ENCODE measurements at regions not wholly inside any gene's neighbourhood (a gene's known extent, or its start where the extent isn't known, plus 50 kb on each side); places are given as distances from the start of the nearest gene placed in this dataset.

GRCh38 chr6:122524056-122524455, 52.4 kb upstream of the SERINC1 start:
- H3K4me3 ChIP-seq (ENCODE audit: low read depth, low read length) = no peak overlapping the region
- TF ChIP-seq CTCF (IDR thresholded peaks at IDR 0.05; ENCODE audit: low read depth, low read length) (no peak), POLR2A (IDR thresholded peaks at IDR 0.05; ENCODE audit: extremely low read depth, insufficient read length) (no peak)
- DNase-seq (ENCODE audit: low read depth) = no peak

- DNase-seq (ENCODE audit: low read depth) = peak; percentile 59
- TF ChIP-seq MAX (IDR thresholded peaks at IDR 0.05; ENCODE audit: low read depth, low read length) (no peak), CTCF (IDR thresholded peaks at IDR 0.05; ENCODE audit: low read depth, low read length) (peak; percentile 94), POLR2A (IDR thresholded peaks at IDR 0.05; ENCODE audit: extremely low read depth, insufficient read length) (no peak), MYC (IDR thresholded peaks at IDR 0.05; ENCODE audit: low read depth, low read length) (no peak; the same call in 1 of the 2 replicates)
- no peak overlapping the region for H3K4me3 ChIP-seq (ENCODE audit: low read depth, low read length)
Measured at GRCh38 chr6:122530440-122531046, 58.9 kb upstream of the SERINC1 start.

- no peak for DNase-seq (ENCODE audit: low read depth)
- H3K4me3 ChIP-seq (ENCODE audit: low read depth, low read length) = no peak overlapping the region
- TF ChIP-seq MYC (IDR thresholded peaks at IDR 0.05; ENCODE audit: low read depth, low read length) (no peak), CTCF (IDR thresholded peaks at IDR 0.05; ENCODE audit: low read depth, low read length) (no peak)
Measured at GRCh38 chr6:122548281-122548680, 61.9 kb upstream of the PKIB start.

- H3K4me3 ChIP-seq (ENCODE audit: low read depth, low read length) = no peak overlapping the region
- no peak for TF ChIP-seq CTCF (IDR thresholded peaks at IDR 0.05; ENCODE audit: low read depth, low read length)
- TF ChIP-seq POLR2A (IDR thresholded peaks at IDR 0.05; ENCODE audit: extremely low read depth, insufficient read length) = no peak
- TF ChIP-seq MAX (IDR thresholded peaks at IDR 0.05; ENCODE audit: low read depth, low read length) = no peak
- TF ChIP-seq MYC (IDR thresholded peaks at IDR 0.05; ENCODE audit: low read depth, low read length) = no peak
- DNase-seq (ENCODE audit: low read depth) = no peak
Measured at GRCh38 chr6:122548820-122549219, 61.4 kb upstream of the PKIB start.

- TF ChIP-seq MYC (IDR thresholded peaks at IDR 0.05; ENCODE audit: low read depth, low read length) = no peak
- no peak for TF ChIP-seq MAX (IDR thresholded peaks at IDR 0.05; ENCODE audit: low read depth, low read length)
- TF ChIP-seq POLR2A (IDR thresholded peaks at IDR 0.05; ENCODE audit: extremely low read depth, insufficient read length) = no peak
- TF ChIP-seq CTCF (IDR thresholded peaks at IDR 0.05; ENCODE audit: low read depth, low read length) = no peak
- H3K4me3 ChIP-seq (ENCODE audit: low read depth, low read length) = no peak overlapping the region
- no peak for DNase-seq (ENCODE audit: low read depth)
Measured at GRCh38 chr6:122553697-122554096, 56.5 kb upstream of the PKIB start.

GRCh38 chr6:122555561-122555960, 54.6 kb upstream of the PKIB start:
- no peak overlapping the region for H3K4me3 ChIP-seq (ENCODE audit: low read depth, low read length)
- no peak for DNase-seq (ENCODE audit: low read depth)
- no peak for TF ChIP-seq MYC (IDR thresholded peaks at IDR 0.05; ENCODE audit: low read depth, low read length)
- TF ChIP-seq POLR2A (IDR thresholded peaks at IDR 0.05; ENCODE audit: extremely low read depth, insufficient read length) = no peak
- no peak for TF ChIP-seq MAX (IDR thresholded peaks at IDR 0.05; ENCODE audit: low read depth, low read length)
- no peak for TF ChIP-seq CTCF (IDR thresholded peaks at IDR 0.05; ENCODE audit: low read depth, low read length)

Data from NB4 (cell line).